ENCODE measurements at regions not wholly inside any gene's neighbourhood (a gene's known extent, or its start where the extent isn't known, plus 50 kb on each side); places are given as distances from the start of the nearest gene placed in this dataset.

DNA sequence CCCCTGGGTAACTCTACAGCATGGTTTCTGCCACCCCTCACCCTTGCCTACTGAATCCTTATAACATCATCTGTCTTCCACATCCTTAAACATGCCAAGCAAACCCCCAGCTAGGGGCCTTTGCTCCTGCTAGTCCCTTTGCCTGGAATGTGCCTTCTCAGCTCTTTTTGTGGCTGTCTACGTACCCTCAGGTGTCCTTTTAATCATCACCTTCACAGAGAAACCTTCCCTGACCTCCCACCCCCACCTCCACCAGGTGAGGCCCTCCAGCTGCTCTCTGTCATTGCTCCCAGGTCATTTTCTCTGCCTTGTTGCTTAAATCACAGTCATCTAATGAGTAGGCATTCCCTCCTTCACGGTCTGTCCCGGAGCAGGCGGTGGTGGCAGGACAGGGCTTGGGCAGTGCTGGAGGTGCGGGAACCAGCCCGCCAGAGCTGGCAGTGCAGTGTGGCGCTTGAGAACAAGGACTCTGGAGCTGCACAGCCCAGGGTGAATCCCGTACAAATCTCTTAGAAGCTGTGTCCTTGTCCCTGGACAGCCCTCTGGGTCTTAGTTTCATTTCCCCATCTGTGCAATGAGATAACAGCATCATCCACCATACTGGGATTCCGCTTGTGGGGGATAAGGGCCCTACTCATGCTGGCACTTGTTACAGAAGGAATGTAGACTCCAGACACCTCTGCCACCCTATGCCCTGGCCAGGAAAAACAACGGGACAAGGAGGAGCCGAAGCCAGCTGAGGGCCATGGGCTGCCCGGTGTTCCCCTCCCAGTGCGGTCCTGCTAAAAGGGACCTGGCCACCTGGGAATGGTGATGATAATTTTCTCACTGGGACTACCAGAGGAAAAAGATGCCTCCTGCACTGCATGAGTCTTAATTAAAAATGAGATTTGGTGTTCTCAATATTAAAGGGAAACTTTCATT, 52.1 kb upstream of the IQSEC1 start:
- no peak overlapping the region for H3K27ac ChIP-seq (ENCODE audit: low read depth in 1 of 3, low read length in 2 of 3)
- no peak overlapping the region for H3K4me3 ChIP-seq (ENCODE audit: low read depth in 1 of 3, low read length in 3 of 3)
- no peaks in the 10 kb centered on the region for H3K4me1 ChIP-seq (ENCODE audit: control insufficient read depth in 3 of 3, insufficient read depth in 2 of 3, low read depth in 1 of 3, low read length in 2 of 3)
- H3K36me3 ChIP-seq (ENCODE audit: control insufficient read depth in 3 of 3, insufficient read depth in 2 of 3, low read depth in 1 of 3, low read length in 3 of 3) = no peaks in the 10 kb centered on the region
- 82 to 85% (median 85%) methylated on average over 13 of the region's 13 CpGs for WGBS, 3 donors
- no peaks in the 10 kb centered on the region for H3K9me3 ChIP-seq (ENCODE audit: control insufficient read depth in 2 of 2, insufficient read depth in 1 of 2, low read depth in 1 of 2, low read length in 1 of 2)
- no peak for FAIRE-seq
- H3K27me3 ChIP-seq (ENCODE audit: control insufficient read depth in 3 of 3, insufficient read depth in 3 of 3, low read length in 3 of 3) = peaks cover 0 to 1% (median 0%) of the 10 kb centered on the region in 3 donors
- DNase-seq = no peak

DNA sequence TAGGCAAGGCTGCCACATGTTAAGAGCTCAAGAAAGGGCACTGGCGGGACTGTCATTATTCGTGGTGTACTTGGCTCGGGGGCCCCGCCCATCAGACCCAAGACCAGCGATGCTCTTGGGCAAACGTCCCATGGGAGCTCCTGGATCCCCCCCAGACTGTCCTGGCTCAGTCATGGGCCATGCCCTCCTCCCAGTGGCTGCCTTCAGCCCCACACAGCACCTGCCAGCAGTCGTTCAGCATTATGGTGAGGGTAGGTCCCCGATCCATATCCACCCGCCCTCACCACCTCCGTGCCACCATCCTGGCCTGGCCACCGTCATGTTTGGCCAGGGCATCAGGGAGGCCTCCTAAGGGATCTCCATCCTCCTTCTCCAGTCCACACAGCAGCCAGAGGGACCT, 51.4 kb upstream of the IQSEC1 start:
- no peaks in the 10 kb centered on the region for H3K4me1 ChIP-seq (ENCODE audit: control insufficient read depth in 3 of 3, insufficient read depth in 2 of 3, low read depth in 1 of 3, low read length in 2 of 3)
- H3K9me3 ChIP-seq (ENCODE audit: control insufficient read depth in 2 of 2, insufficient read depth in 1 of 2, low read depth in 1 of 2, low read length in 1 of 2) = no peaks in the 10 kb centered on the region
- FAIRE-seq = no peak
- no peak overlapping the region for H3K4me3 ChIP-seq (ENCODE audit: low read depth in 1 of 3, low read length in 3 of 3)
- H3K36me3 ChIP-seq (ENCODE audit: control insufficient read depth in 3 of 3, insufficient read depth in 2 of 3, low read depth in 1 of 3, low read length in 3 of 3) = no peaks in the 10 kb centered on the region
- DNase-seq = no peak
- peaks cover 0 to 1% (median 0%) of the 10 kb centered on the region in 3 donors for H3K27me3 ChIP-seq (ENCODE audit: control insufficient read depth in 3 of 3, insufficient read depth in 3 of 3, low read length in 3 of 3)
- WGBS, 3 donors = 71 to 80% (median 76%) methylated on average over 11 of the region's 11 CpGs
- no peak overlapping the region for H3K27ac ChIP-seq (ENCODE audit: low read depth in 1 of 3, low read length in 2 of 3)

- WGBS, 3 donors = 79 to 85% (median 79%) methylated on average over 11 of the region's 11 CpGs
These were observed 50.5 kb upstream of the IQSEC1 start for GRCh38 chr3:13123765-13124164.

GRCh38 chr3:13123013-13123654, 49.9 kb upstream of the IQSEC1 start:
- Histone ChIP-seq H3K27me3 (ENCODE audit: control insufficient read depth in 3 of 3, insufficient read depth in 3 of 3, low read length in 3 of 3) (peaks cover 0 to 1% (median 0%) of the 10 kb centered on the region in 3 donors), H3K27ac (ENCODE audit: low read depth in 1 of 3, low read length in 2 of 3) (no peak overlapping the region), H3K4me1 (ENCODE audit: control insufficient read depth in 3 of 3, insufficient read depth in 2 of 3, low read depth in 1 of 3, low read length in 2 of 3) (no peaks in the 10 kb centered on the region), H3K9me3 (ENCODE audit: control insufficient read depth in 2 of 2, insufficient read depth in 1 of 2, low read depth in 1 of 2, low read length in 1 of 2) (no peaks in the 10 kb centered on the region), H3K36me3 (ENCODE audit: control insufficient read depth in 3 of 3, insufficient read depth in 2 of 3, low read depth in 1 of 3, low read length in 3 of 3) (no peaks in the 10 kb centered on the region), H3K4me3 (ENCODE audit: low read depth in 1 of 3, low read length in 3 of 3) (no peak overlapping the region)
- DNase-seq (no peak), FAIRE-seq (no peak)
- 47 to 71% (median 60%) methylated on average over 10 of the region's 10 CpGs for WGBS, 3 donors

More at GRCh38 chr3:13123765-13124164, 50.5 kb upstream of the IQSEC1 start:
- Histone ChIP-seq H3K27me3 (ENCODE audit: control insufficient read depth in 3 of 3, insufficient read depth in 3 of 3, low read length in 3 of 3) (peaks cover 0 to 1% (median 0%) of the 10 kb centered on the region in 3 donors), H3K36me3 (ENCODE audit: control insufficient read depth in 3 of 3, insufficient read depth in 2 of 3, low read depth in 1 of 3, low read length in 3 of 3) (no peaks in the 10 kb centered on the region), H3K4me1 (ENCODE audit: control insufficient read depth in 3 of 3, insufficient read depth in 2 of 3, low read depth in 1 of 3, low read length in 2 of 3) (no peaks in the 10 kb centered on the region), H3K27ac (ENCODE audit: low read depth in 1 of 3, low read length in 2 of 3) (no peak overlapping the region), H3K9me3 (ENCODE audit: control insufficient read depth in 2 of 2, insufficient read depth in 1 of 2, low read depth in 1 of 2, low read length in 1 of 2) (no peaks in the 10 kb centered on the region), H3K4me3 (ENCODE audit: low read depth in 1 of 3, low read length in 3 of 3) (no peak overlapping the region)
- DNase-seq (no peak), FAIRE-seq (no peak)
